GM12878 (cell line): ENCODE measurements at regions not wholly inside any gene's neighbourhood (a gene's known extent, or its start where the extent isn't known, plus 50 kb on each side); places are given as distances from the start of the nearest gene placed in this dataset.

Source experiments
- BMI1 ChIP-seq: fragments of 450-650 bp; IDR thresholded peaks from 2 replicates; pipeline ENCODE4 v1.6.1; 2016; ENCODE audit warnings: mild to moderate bottlenecking, moderate library complexity, borderline replicate concordance
- CBX3 ChIP-seq: fragments of 200-600 bp; sonication (generic); IDR thresholded peaks from 2 replicates; pipeline ENCODE4 v1.6.1; 2016; ENCODE audit warnings: low read depth, borderline replicate concordance
- EP300 ChIP-seq, 2 experiments: fragments of 150-350 bp in 1 of 2; IDR thresholded peaks; 2 replicates each; pipeline ENCODE4 v1.6.1; 2011 to 2012; ENCODE audit warnings: low read depth in 2 of 2, low read length in 2 of 2, borderline replicate concordance in 1 of 2, improper control_type of control experiment in 1 of 2, inconsistent platforms in 1 of 2; ENCODE audit not compliant: control insufficient read depth in 1 of 2
- NR2F1 ChIP-seq: fragments of 450-650 bp; conservative IDR thresholded peaks from 2 replicates; pipeline ENCODE4 v1.6.1; 2017; ENCODE audit warnings: mild to moderate bottlenecking
- POLR2A ChIP-seq: IDR thresholded peaks from 2 replicates; pipeline ENCODE4 v1.6.1; 2011; ENCODE audit warnings: low read depth, mild to moderate bottlenecking, low read length
- SMC3 ChIP-seq: IDR thresholded peaks from 2 replicates; pipeline ENCODE4 v1.6.1; 2011; ENCODE audit warnings: low read length, improper control_type of control experiment, borderline replicate concordance
- TBL1XR1 ChIP-seq: IDR thresholded peaks from 2 replicates; pipeline ENCODE4 v1.6.1; 2012; ENCODE audit warnings: low read depth, low read length, improper control_type of control experiment
- ZZZ3 ChIP-seq: IDR thresholded peaks from 2 replicates; pipeline ENCODE4 v1.6.1; 2011; ENCODE audit warnings: low read depth; ENCODE audit not compliant: control insufficient read depth, insufficient read length
- TF ChIP-seq, protein P1 (sequence below), 3 experiments: IDR thresholded peaks in 2 of 3; conservative IDR thresholded peaks in 1 of 3; 2 replicates each; pipeline ENCODE4 v1.5.1; 2011; ENCODE audit warnings: low read depth in 3 of 3, low read length in 3 of 3, mild to moderate bottlenecking in 3 of 3, control low read depth in 2 of 3, moderate library complexity in 2 of 3, inconsistent platforms in 1 of 3, mixed read lengths in 1 of 3; ENCODE audit not compliant: control insufficient read depth in 2 of 3, insufficient read depth in 1 of 3; ENCODE audit errors: extremely low read depth in 1 of 3

DNA sequence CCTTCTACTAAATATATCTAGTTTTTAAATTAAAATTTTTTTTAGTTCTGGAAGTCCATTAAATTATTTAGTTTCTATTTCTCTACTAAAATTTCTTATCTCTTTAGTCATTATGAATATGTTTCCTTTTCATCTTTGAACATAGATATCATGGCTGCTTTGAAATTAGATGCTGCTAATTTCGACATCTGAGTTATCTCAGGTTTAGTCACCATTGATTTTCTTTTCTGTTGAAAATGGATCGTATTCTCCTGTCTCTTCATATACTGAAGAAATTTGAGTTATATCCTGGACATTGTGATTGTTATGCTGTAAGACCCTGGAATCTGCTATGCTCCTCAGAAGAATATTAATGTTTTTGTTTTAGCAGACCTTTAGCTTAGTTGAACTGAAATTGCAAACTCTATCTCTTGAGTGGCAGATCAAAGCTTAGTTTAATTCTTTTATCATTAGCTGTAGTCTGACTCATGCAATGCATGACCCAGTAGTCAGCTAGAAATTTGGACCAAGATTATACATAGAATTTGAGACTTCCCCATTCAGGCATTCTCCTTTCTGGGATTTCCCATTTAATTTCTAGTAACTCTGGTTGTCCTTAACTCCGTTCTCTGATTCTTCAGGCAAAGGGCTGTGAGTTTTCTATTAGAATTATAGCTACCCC lies 439.8 kb upstream of the IL12A start:
- TF ChIP-seq NR2F1 (no peak), POLR2A (no peak), TBL1XR1 (no peak), BMI1 (no peak), EP300 (IDR thresholded peaks at IDR 0.05; ENCODE audit: borderline replicate concordance in 1 of 2, control insufficient read depth in 1 of 2, low read depth in 2 of 2, low read length in 2 of 2) (no peak), SMC3 (no peak), ZZZ3 (no peak), CBX3 (no peak)
- TF ChIP-seq, protein P1, sequence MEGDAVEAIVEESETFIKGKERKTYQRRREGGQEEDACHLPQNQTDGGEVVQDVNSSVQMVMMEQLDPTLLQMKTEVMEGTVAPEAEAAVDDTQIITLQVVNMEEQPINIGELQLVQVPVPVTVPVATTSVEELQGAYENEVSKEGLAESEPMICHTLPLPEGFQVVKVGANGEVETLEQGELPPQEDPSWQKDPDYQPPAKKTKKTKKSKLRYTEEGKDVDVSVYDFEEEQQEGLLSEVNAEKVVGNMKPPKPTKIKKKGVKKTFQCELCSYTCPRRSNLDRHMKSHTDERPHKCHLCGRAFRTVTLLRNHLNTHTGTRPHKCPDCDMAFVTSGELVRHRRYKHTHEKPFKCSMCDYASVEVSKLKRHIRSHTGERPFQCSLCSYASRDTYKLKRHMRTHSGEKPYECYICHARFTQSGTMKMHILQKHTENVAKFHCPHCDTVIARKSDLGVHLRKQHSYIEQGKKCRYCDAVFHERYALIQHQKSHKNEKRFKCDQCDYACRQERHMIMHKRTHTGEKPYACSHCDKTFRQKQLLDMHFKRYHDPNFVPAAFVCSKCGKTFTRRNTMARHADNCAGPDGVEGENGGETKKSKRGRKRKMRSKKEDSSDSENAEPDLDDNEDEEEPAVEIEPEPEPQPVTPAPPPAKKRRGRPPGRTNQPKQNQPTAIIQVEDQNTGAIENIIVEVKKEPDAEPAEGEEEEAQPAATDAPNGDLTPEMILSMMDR (IDR thresholded peaks at IDR 0.05 in 2 of 3, conservative IDR thresholded peaks at IDR 0.05 in 1 of 3; ENCODE audit: control insufficient read depth in 2 of 3, extremely low read depth in 1 of 3, insufficient read depth in 1 of 3, low read depth in 3 of 3, low read length in 3 of 3), result no peak
